ENCODE measurements at regions not wholly inside any gene's neighbourhood (a gene's known extent, or its start where the extent isn't known, plus 50 kb on each side); places are given as distances from the start of the nearest gene placed in this dataset.

GRCh38 chr6:169963581-169964297, 212.3 kb downstream of the ERMARD start:
- DNase-seq (ENCODE audit: low read depth), result no peak

GRCh38 chr6:169962604-169963469, 211.4 kb downstream of the ERMARD start:
- no peak for DNase-seq (ENCODE audit: low read depth)

- no peak for DNase-seq (ENCODE audit: low read depth)
Measured at GRCh38 chr6:169961772-169962561, 210.5 kb downstream of the ERMARD start.

GRCh38 chr6:169960886-169961611, 209.6 kb downstream of the ERMARD start:
- no peak for DNase-seq (ENCODE audit: low read depth)

GRCh38 chr6:169960521-169960885, 209.1 kb downstream of the ERMARD start:
- no peak for DNase-seq (ENCODE audit: low read depth)

GRCh38 chr6:169960003-169960344, 208.6 kb downstream of the ERMARD start:
- DNase-seq (ENCODE audit: low read depth), result no peak

GRCh38 chr6:169959136-169960002, 207.9 kb downstream of the ERMARD start:
- DNase-seq (ENCODE audit: low read depth), result peak; percentile 21

GRCh38 chr6:169958510-169958909, 207.1 kb downstream of the ERMARD start:
- DNase-seq (ENCODE audit: low read depth), result no peak

GRCh38 chr6:169957351-169957963, 206.0 kb downstream of the ERMARD start:
- DNase-seq (ENCODE audit: low read depth), result no peak

- no peak for DNase-seq (ENCODE audit: low read depth)
Measured at GRCh38 chr6:169956580-169956979, 205.2 kb downstream of the ERMARD start.

GRCh38 chr6:169955731-169956437, 204.5 kb downstream of the ERMARD start:
- DNase-seq (ENCODE audit: low read depth), result no peak

- no peak for DNase-seq (ENCODE audit: low read depth)
Measured at GRCh38 chr6:169954977-169955376, 203.6 kb downstream of the ERMARD start.

- DNase-seq (ENCODE audit: low read depth), result no peak
Measured at GRCh38 chr6:169953686-169954085, 202.3 kb downstream of the ERMARD start.

- no peak for DNase-seq (ENCODE audit: low read depth)
Measured at GRCh38 chr6:169950558-169950957, 199.1 kb downstream of the ERMARD start.

GRCh38 chr6:169949511-169950097, 198.2 kb downstream of the ERMARD start:
- no peak for DNase-seq (ENCODE audit: low read depth)

GRCh38 chr6:169946971-169947370, 195.5 kb downstream of the ERMARD start:
- no peak for DNase-seq (ENCODE audit: low read depth)

- DNase-seq (ENCODE audit: low read depth), result no peak
Measured at GRCh38 chr6:169945117-169945516, 193.7 kb downstream of the ERMARD start.

- no peak for DNase-seq (ENCODE audit: low read depth)
Measured at GRCh38 chr6:169944415-169944814, 193.0 kb downstream of the ERMARD start.

GRCh38 chr6:169944061-169944337, 192.6 kb downstream of the ERMARD start:
- DNase-seq (ENCODE audit: low read depth), result no peak

Data from stimulated activated CD4-positive, alpha-beta T cell treated with anti-CD3 and anti-CD28 coated beads, Interleukin-2, amount 100 ng/mL, for 4 hours (primary cell).